ENCODE measurements at regions not wholly inside any gene's neighbourhood (a gene's known extent, or its start where the extent isn't known, plus 50 kb on each side); places are given as distances from the start of the nearest gene placed in this dataset.

GRCh38 chr11:97973352-97973857, 1047.3 kb upstream of the CNTN5 start (continued):
- no peak for TF ChIP-seq ZNF512 (tag; IDR thresholded peaks at IDR 0.05)
- TF ChIP-seq HEY1 (CRISPR knock-in tag; IDR thresholded peaks at IDR 0.05; ENCODE audit: borderline replicate concordance): peak; percentile 67
- no peak for TF ChIP-seq JUND (IDR thresholded peaks at IDR 0.05; ENCODE audit: borderline replicate concordance, low read depth, low read length)
- TF ChIP-seq JUND (tag; IDR thresholded peaks at IDR 0.05; ENCODE audit: borderline replicate concordance, low read depth, low read length): peak; percentile 97; the same call in 2 of the 3 replicates
- TF ChIP-seq ZNF311 (CRISPR knock-in tag; IDR thresholded peaks at IDR 0.05): peak; percentile 99
- no peak for TF ChIP-seq ZNF511 (CRISPR knock-in tag; IDR thresholded peaks at IDR 0.05)
- TF ChIP-seq ZNF143 (CRISPR knock-in tag; IDR thresholded peaks at IDR 0.05): no peak
- no peak for TF ChIP-seq HMGXB4 (CRISPR knock-in tag; IDR thresholded peaks at IDR 0.05)
- TF ChIP-seq CBX2 (IDR thresholded peaks at IDR 0.05; ENCODE audit: insufficient read depth, low read length, poor library complexity, severe bottlenecking): no peak
- TF ChIP-seq CHD4 (IDR thresholded peaks at IDR 0.05; ENCODE audit: insufficient read depth, insufficient replicate concordance, low read depth, low read length, poor library complexity, severe bottlenecking): no peak
- no peak for TF ChIP-seq TAF15 (IDR thresholded peaks at IDR 0.05; ENCODE audit: low read depth, low read length)
- no peak for TF ChIP-seq E2F8 (IDR thresholded peaks at IDR 0.05; ENCODE audit: low read depth, partially characterized antibody)
- no peak for TF ChIP-seq LEF1 (IDR thresholded peaks at IDR 0.05)
- TF ChIP-seq UBTF (IDR thresholded peaks at IDR 0.05; ENCODE audit: borderline replicate concordance in 1 of 2, low read depth in 2 of 2, low read length in 2 of 2): peak in 1 of 2 experiments; percentile 81; a peak in 2 of 4 replicates
- TF ChIP-seq RBM15 (IDR thresholded peaks at IDR 0.05; ENCODE audit: insufficient read depth, low read length): no peak
- peak; percentile 95 for TF ChIP-seq ETS2 (tag; IDR thresholded peaks at IDR 0.05; ENCODE audit: borderline replicate concordance, poor library complexity, severe bottlenecking)
- TF ChIP-seq CXXC5 (CRISPR knock-in tag; IDR thresholded peaks at IDR 0.05): peak; percentile 100
- TF ChIP-seq BMI1 (IDR thresholded peaks at IDR 0.05; ENCODE audit: low read length): no peak
- peak; percentile 90; the same call in 1 of the 2 replicates for TF ChIP-seq NFXL1 (CRISPR knock-in tag; IDR thresholded peaks at IDR 0.05)

Data from K562 (cell line).